HepG2 (cell line): ENCODE measurements at regions not wholly inside any gene's neighbourhood (a gene's known extent, or its start where the extent isn't known, plus 50 kb on each side); places are given as distances from the start of the nearest gene placed in this dataset.

Source experiments
- ATAC-seq: fragments of 200-7000 bp; cut with Tn5 transposase; 3 replicates; pipeline ENCODE4 v1.9.1; 2020; ENCODE audit warnings: mild to moderate bottlenecking, moderate library complexity
- BruUV-seq: library from RNA; stranded (reverse); fragments of 400-500 nt; replicated peaks from 2 replicates; lab custom pipeline; 2021; lab: Mats Ljungman, UMichigan
- CTCF ChIA-PET: fragments of 300-600 bp; formaldehyde crosslinking; extraction: SDS; loops from one replicate; lab custom pipeline; 2021; ENCODE audit warnings: low total read pairs, inconsistent platforms, low intra/inter-chr PET ratio; lab: Yijun Ruan, JAX
- POLR2A ChIA-PET: fragments of 350-600 bp; sonication (Branson Sonifier 250); formaldehyde crosslinking; loops from one replicate; lab custom pipeline; 2020; ENCODE audit warnings: antibody characterized with exemption, inconsistent platforms; lab: Yijun Ruan, JAX
- DNase-seq: peaks from one replicate; pipeline ENCODE4 v3.0.0-alpha.2; 2015; ENCODE audit warnings: low spot score
- FAIRE-seq: peaks from 3 replicates; lab custom pipeline; 2011; peaks lifted over from hg19 to GRCh38; lab: Jason Lieb, UNC
- H2AFZ ChIP-seq: one replicate; pipeline ENCODE4 v1.6.1; 2011; ENCODE audit warnings: low read length, inconsistent platforms
- H3K27ac ChIP-seq: fragments of 300-600 bp; 3 replicates; pipeline ENCODE4 v1.8.0; 2011; ENCODE audit warnings: mixed run types, mild to moderate bottlenecking, mixed read lengths, low read length, inconsistent platforms; ENCODE audit not compliant: insufficient read depth; ENCODE audit errors: extremely low read length
- H3K27me3 ChIP-seq, 2 experiments: fragments of 200-600 bp in 1 of 2; 2 replicates in 1 of 2; 3 replicates in 1 of 2; pipeline versions ENCODE4 v1.6.0 to v1.8.0; 2011; ENCODE audit warnings: low read length in 2 of 2, mild to moderate bottlenecking in 2 of 2, moderate library complexity in 2 of 2, inconsistent platforms in 1 of 2; ENCODE audit not compliant: insufficient read depth in 2 of 2, control insufficient read depth in 1 of 2
- H3K36me3 ChIP-seq, 2 experiments: fragments of 200-600 bp in 1 of 2; replicated peaks in 1 of 2; 2 replicates in 1 of 2; 3 replicates in 1 of 2; pipeline versions ENCODE4 v1.5.1 to v1.8.0; 2011; ENCODE audit warnings: low read length in 2 of 2, inconsistent platforms in 1 of 2; ENCODE audit not compliant: insufficient read depth in 2 of 2, control insufficient read depth in 1 of 2
- H3K4me1 ChIP-seq: 2 replicates; pipeline ENCODE4 v1.5.1; 2012; ENCODE audit warnings: low read length, inconsistent platforms; ENCODE audit not compliant: insufficient read depth
- H3K4me2 ChIP-seq: 2 replicates; pipeline ENCODE4 v1.6.0; 2011; ENCODE audit warnings: low read depth, low read length, inconsistent platforms
- H3K4me3 ChIP-seq, 3 experiments: fragments of 200-600 bp in 1 of 3; sonication (generic), shearing (Covaris generic) in 1 of 3; replicated peaks in 1 of 3; 2 replicates each; pipeline ENCODE4 v1.5.1; 2011 to 2016; ENCODE audit warnings: low read length in 3 of 3, inconsistent platforms in 2 of 3, low read depth in 2 of 3, mild to moderate bottlenecking in 2 of 3, control low read depth in 1 of 3, mixed read lengths in 1 of 3; ENCODE audit not compliant: insufficient read depth in 1 of 3
- H3K79me2 ChIP-seq: one replicate; pipeline ENCODE4 v1.6.1; 2011; ENCODE audit warnings: low read length, inconsistent platforms; ENCODE audit not compliant: insufficient read depth
- H3K9ac ChIP-seq: 2 replicates; pipeline ENCODE4 v1.6.0; 2011; ENCODE audit warnings: mild to moderate bottlenecking, low read depth, low read length, inconsistent platforms; ENCODE audit not compliant: insufficient read depth
- H3K9me3 ChIP-seq: 2 replicates; pipeline ENCODE4 v1.5.1; 2012; ENCODE audit warnings: mild to moderate bottlenecking, low read length
- H4K20me1 ChIP-seq: 2 replicates; pipeline ENCODE4 v1.6.0; 2011; ENCODE audit warnings: inconsistent platforms, mild to moderate bottlenecking, low read length, moderate library complexity; ENCODE audit not compliant: insufficient read depth
- MTA1 ChIP-seq: sonication (generic); formaldehyde crosslinking; IDR thresholded peaks from 2 replicates; pipeline ENCODE4 v1.4.0; 2020; ENCODE audit warnings: missing genetic modification reagents, mild to moderate bottlenecking, borderline replicate concordance
- MYC ChIP-seq: sonication (generic); formaldehyde crosslinking; IDR thresholded peaks from 2 replicates; pipeline ENCODE4 v1.9.0; 2021; ENCODE audit warnings: missing genetic modification reagents, borderline replicate concordance
- NCOR1 ChIP-seq: fragments of 200-600 bp; sonication (generic); IDR thresholded peaks from 2 replicates; pipeline ENCODE4 v1.7.0; 2017; ENCODE audit warnings: antibody characterized with exemption, low read length, borderline replicate concordance
- NFKB2 ChIP-seq: sonication (generic); formaldehyde crosslinking; IDR thresholded peaks from 2 replicates; pipeline ENCODE4 v1.4.0; 2020; ENCODE audit warnings: missing genetic modification reagents, borderline replicate concordance
- SKI ChIP-seq: fragments of 450-650 bp; IDR thresholded peaks from one replicate; pipeline ENCODE4 v1.6.1; 2018; ENCODE audit warnings: mild to moderate bottlenecking; ENCODE audit not compliant: partially characterized antibody
- XRCC5 ChIP-seq: fragments of 200-400 bp; formaldehyde crosslinking; optimal IDR thresholded peaks from 2 replicates; pipeline ENCODE3; 2017; ENCODE audit warnings: mild to moderate bottlenecking, low read length
- ZFP1 ChIP-seq: IDR thresholded peaks from 2 replicates; pipeline ENCODE4 v1.6.1; 2016
- ZNF180 ChIP-seq: sonication (generic); formaldehyde crosslinking; IDR thresholded peaks from 2 replicates; pipeline ENCODE4 v1.4.0; 2020; ENCODE audit warnings: low read depth, missing genetic modification reagents, borderline replicate concordance
- ZNF446 ChIP-seq: sonication (generic); formaldehyde crosslinking; IDR thresholded peaks from 2 replicates; pipeline ENCODE4 v1.5.0; 2020; ENCODE audit warnings: mild to moderate bottlenecking, missing genetic modification reagents
- ZNF749 ChIP-seq: sonication (generic); formaldehyde crosslinking; IDR thresholded peaks from 2 replicates; pipeline ENCODE4 v1.8.0; 2022; ENCODE audit warnings: mild to moderate bottlenecking, missing genetic modification reagents, moderate library complexity, borderline replicate concordance
- ZNF761 ChIP-seq: sonication (generic); formaldehyde crosslinking; conservative IDR thresholded peaks from 2 replicates; pipeline ENCODE4 v1.4.0; 2020; ENCODE audit warnings: mild to moderate bottlenecking, missing genetic modification reagents
- WGBS: methylation state at CpG from one replicate; pipeline ENCODE4 v1.1.6; 2017; ENCODE audit warnings: low lambda C conversion rate; 5-methylcytosine and 5-hydroxymethylcytosine counted together
- in situ Hi-C: cut with HindIII; loops from 2 replicates; pipeline ENCODE4 v1.10.0; 2017; ENCODE audit warnings: low pct_unique_long_range_greater_than_20kb; ENCODE audit not compliant: extremely low pct_ligation_motif_present
- intact Hi-C: fragments of 100-400 bp; cut with micrococcal nuclease; formaldehyde crosslinking; loops from one replicate; pipeline ENCODE4 v1.10.0; 2022; ENCODE audit not compliant: unreplicated experiment
- TF ChIP-seq, protein P1 (sequence below): sonication (generic); formaldehyde crosslinking; IDR thresholded peaks from 2 replicates; pipeline ENCODE4 v1.4.0; 2020; ENCODE audit warnings: missing genetic modification reagents, mild to moderate bottlenecking, borderline replicate concordance
- TF ChIP-seq, protein P2 (sequence below): sonication (generic); formaldehyde crosslinking; IDR thresholded peaks from 2 replicates; pipeline ENCODE4 v1.4.0; 2020; ENCODE audit warnings: mild to moderate bottlenecking, missing genetic modification reagents
- TF ChIP-seq, protein P3 (sequence below): sonication (generic); formaldehyde crosslinking; IDR thresholded peaks from 2 replicates; pipeline ENCODE4 v1.9.0; 2021; ENCODE audit warnings: missing genetic modification reagents, borderline replicate concordance

DNA sequence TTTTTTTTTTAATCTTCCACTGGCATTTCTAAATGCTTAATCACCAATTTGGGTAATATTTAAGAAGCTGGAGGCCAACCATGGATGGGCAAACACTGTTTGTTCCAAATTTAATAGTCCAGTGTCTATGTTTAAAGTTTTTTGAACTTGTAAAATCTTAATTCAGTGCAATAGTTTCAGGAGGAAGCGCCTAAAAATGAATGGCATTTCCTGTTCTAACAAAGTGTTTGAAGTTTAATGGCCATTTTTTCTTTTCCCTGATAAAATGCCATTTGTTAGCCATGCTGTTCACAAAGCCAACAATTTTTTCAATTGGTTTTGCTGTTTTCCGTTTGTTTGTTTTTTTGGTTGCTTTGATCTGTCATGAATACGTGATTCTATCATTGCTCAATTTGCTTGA is 552.1 kb downstream of the LMO4 start (continued):
- TF ChIP-seq, protein P1, sequence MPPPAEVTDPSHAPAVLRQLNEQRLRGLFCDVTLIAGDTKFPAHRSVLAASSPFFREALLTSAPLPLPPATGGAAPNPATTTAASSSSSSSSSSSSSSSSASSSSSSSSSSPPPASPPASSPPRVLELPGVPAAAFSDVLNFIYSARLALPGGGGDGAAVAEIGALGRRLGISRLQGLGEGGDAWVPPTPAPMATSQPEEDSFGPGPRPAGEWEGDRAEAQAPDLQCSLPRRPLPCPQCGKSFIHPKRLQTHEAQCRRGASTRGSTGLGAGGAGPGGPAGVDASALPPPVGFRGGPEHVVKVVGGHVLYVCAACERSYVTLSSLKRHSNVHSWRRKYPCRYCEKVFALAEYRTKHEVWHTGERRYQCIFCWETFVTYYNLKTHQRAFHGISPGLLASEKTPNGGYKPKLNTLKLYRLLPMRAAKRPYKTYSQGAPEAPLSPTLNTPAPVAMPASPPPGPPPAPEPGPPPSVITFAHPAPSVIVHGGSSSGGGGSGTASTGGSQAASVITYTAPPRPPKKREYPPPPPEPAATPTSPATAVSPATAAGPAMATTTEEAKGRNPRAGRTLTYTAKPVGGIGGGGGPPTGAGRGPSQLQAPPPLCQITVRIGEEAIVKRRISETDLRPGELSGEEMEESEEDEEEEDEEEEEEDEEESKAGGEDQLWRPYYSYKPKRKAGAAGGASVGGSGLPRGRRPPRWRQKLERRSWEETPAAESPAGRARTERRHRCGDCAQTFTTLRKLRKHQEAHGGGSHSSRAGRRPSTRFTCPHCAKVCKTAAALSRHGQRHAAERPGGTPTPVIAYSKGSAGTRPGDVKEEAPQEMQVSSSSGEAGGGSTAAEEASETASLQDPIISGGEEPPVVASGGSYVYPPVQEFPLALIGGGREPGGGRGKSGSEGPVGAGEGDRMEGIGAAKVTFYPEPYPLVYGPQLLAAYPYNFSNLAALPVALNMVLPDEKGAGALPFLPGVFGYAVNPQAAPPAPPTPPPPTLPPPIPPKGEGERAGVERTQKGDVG (CRISPR knock-in tag), result no peak
- no peak for TF ChIP-seq XRCC5
- TF ChIP-seq, all 625 proteins: peak for 0

DNA sequence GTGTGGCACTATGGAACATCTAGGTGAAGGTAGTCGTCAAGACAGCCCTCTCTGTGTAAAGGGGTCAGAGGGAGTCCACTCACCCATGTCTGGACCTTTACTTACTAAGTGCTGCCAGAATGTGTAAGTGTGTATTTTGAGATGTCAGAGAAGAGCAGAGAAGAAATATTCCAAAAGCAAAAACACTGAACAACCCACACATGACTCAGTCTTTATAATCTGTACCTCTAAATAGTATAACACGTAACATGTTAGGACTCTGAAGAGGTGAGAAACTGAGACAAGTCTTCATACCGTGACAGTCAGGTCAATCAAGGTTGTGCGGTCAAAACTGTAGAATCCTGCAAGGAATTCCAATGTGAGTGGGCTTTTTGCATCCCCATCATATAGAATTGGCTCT is 555.2 kb downstream of the LMO4 start:
- peak overlapping the region; percentile 6 for H2AFZ ChIP-seq
- no peak overlapping the region for H3K9ac ChIP-seq
- H4K20me1 ChIP-seq, result no peaks in the 10 kb centered on the region
- WGBS, result 34% methylated on average over 4 of the region's 4 CpGs
- in situ Hi-C loops (no loop called here), intact Hi-C loops (no loop called here)
- no peaks in the 10 kb centered on the region for H3K27me3 ChIP-seq
- H3K4me3 ChIP-seq, result no peak overlapping the region
- no peak overlapping the region for H3K4me2 ChIP-seq
- H3K36me3 ChIP-seq, result no peaks in the 10 kb centered on the region
- no peaks in the 10 kb centered on the region for H3K4me1 ChIP-seq
- FAIRE-seq (no peak), DNase-seq (no peak), ATAC-seq (no peak)
- CTCF ChIA-PET, result no interaction called here
- H3K79me2 ChIP-seq, result no peaks in the 10 kb centered on the region
- no peaks in the 10 kb centered on the region for H3K9me3 ChIP-seq
- POLR2A ChIA-PET, result no interaction called here
- no TSS peak for BruUV-seq
- no peak overlapping the region for H3K27ac ChIP-seq
- TF ChIP-seq NFKB2 (CRISPR knock-in tag) (no peak), MYC (no peak), ZNF761 (CRISPR knock-in tag) (no peak), ZFP1 (CRISPR knock-in tag) (no peak), SKI (no peak), ZNF446 (no peak), ZNF749 (CRISPR knock-in tag) (no peak), MTA1 (CRISPR knock-in tag) (no peak), NCOR1 (no peak), ZNF180 (no peak)
- TF ChIP-seq, protein P2, sequence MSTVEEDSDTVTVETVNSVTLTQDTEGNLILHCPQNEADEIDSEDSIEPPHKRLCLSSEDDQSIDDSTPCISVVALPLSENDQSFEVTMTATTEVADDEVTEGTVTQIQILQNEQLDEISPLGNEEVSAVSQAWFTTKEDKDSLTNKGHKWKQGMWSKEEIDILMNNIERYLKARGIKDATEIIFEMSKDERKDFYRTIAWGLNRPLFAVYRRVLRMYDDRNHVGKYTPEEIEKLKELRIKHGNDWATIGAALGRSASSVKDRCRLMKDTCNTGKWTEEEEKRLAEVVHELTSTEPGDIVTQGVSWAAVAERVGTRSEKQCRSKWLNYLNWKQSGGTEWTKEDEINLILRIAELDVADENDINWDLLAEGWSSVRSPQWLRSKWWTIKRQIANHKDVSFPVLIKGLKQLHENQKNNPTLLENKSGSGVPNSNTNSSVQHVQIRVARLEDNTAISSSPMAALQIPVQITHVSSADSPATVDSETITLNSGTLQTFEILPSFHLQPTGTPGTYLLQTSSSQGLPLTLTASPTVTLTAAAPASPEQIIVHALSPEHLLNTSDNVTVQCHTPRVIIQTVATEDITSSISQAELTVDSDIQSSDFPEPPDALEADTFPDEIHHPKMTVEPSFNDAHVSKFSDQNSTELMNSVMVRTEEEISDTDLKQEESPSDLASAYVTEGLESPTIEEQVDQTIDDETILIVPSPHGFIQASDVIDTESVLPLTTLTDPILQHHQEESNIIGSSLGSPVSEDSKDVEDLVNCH (CRISPR knock-in tag), result no peak
- TF ChIP-seq, protein P3, sequence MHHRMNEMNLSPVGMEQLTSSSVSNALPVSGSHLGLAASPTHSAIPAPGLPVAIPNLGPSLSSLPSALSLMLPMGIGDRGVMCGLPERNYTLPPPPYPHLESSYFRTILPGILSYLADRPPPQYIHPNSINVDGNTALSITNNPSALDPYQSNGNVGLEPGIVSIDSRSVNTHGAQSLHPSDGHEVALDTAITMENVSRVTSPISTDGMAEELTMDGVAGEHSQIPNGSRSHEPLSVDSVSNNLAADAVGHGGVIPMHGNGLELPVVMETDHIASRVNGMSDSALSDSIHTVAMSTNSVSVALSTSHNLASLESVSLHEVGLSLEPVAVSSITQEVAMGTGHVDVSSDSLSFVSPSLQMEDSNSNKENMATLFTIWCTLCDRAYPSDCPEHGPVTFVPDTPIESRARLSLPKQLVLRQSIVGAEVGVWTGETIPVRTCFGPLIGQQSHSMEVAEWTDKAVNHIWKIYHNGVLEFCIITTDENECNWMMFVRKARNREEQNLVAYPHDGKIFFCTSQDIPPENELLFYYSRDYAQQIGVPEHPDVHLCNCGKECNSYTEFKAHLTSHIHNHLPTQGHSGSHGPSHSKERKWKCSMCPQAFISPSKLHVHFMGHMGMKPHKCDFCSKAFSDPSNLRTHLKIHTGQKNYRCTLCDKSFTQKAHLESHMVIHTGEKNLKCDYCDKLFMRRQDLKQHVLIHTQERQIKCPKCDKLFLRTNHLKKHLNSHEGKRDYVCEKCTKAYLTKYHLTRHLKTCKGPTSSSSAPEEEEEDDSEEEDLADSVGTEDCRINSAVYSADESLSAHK (CRISPR knock-in tag), result no peak
